Endometrium (tissue), 2 donors: ENCODE measurements at regions not wholly inside any gene's neighbourhood (a gene's known extent, or its start where the extent isn't known, plus 50 kb on each side); places are given as distances from the start of the nearest gene placed in this dataset.

ENCODE experiments used
- FAIRE-seq: peaks from 2 replicates; lab custom pipeline; 2012; peaks lifted over from hg19 to GRCh38; lab: Jason Lieb, UNC
- donor health status: control.
- donor health status: control.

DNA sequence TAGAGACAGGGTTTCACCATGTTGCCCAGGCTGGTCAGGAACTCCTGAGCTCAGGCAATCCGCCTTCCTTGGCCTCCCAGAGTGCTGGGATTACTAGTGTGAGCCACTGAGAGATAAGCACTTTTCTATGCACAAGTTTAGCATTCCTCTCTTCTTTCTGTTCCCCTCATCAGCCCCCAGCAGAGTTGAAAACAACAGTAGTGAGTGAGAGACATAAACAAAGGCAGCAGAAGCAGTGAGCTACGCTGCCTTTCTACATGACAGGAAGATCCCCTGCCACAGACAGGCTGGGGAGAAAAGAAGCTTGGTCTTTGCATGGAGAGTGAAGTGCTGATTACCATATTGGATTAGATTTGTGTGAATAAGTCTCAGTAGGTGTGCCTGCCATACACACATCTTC lies 392.0 kb upstream of the KIRREL3 start:
- no peak for FAIRE-seq

DNA sequence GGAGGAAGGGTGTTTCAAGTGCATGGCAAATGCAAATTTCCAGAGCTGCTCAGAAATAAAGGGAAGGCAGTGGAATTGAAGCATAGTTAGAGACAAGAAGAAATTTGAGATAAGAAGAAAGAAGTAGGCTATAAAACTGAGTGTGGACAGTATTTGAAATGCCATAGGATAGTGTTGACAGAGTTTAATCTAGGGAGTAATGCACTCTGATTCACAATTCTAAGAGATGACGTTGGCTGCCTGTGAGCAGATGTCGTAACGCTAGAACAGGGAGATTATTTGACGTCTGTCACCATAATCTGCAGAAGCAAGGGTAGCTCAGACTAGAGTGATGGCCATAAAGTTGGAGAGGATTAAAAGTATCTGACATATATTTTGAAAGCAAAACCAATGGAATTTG lies 389.9 kb upstream of the KIRREL3 start:
- no peak for FAIRE-seq

DNA sequence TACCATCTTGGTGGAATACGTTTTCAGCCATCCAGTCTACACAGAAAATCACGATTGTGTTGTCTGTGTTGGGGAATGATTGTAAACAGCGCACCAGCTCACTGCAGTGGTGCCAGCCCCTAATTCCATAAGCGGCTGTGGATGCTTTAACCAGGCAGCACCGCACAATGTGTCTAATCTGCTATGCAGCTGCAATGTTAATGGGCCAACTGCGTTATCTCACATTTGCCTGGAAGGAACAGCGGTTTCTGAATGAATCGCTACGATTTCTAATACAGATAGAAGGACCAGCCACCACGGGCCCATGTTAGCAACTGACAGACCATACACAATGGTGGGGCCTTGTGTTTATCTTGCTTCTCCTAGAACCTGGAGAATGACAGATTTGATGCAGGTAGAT lies 384.5 kb upstream of the KIRREL3 start:
- FAIRE-seq: no peak

DNA sequence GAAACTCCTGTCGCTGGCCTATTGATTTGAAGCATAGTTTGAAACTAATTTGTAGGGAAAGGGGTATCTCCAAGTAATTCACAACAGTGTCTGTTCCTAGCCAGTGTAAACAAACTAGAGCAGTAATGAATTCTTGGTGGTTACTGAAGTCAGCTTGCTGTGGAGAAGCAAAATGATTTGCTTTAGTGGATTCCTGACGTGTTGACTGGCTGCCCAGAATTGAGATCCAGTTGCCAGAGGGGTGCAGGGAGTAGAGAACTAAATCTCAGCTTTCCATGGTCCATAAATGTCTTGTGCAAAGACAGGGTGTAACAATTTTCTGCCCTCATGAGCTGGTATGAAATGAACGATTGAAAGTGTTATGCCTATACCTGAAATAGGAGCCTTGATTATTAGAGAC lies 382.5 kb upstream of the KIRREL3 start:
- no peak for FAIRE-seq

DNA sequence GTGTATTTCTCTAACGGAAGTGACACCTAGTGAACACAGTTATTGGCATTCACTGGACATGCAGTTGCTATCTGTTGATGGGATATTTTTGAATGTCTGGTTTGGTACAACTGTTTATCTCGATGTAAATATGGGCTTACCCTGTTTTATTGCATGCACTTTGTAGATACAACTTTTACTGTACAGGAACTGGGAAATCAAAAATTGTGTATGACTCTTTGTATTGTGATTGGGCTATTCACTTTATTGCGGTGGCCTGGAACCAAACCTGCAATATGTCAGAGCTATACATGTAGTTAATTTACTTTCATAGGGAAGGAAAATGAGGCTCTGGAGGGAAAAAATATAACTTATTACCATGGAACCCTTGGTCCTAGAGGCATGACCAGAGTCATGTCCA lies 380.7 kb upstream of the KIRREL3 start:
- FAIRE-seq: no peak

DNA sequence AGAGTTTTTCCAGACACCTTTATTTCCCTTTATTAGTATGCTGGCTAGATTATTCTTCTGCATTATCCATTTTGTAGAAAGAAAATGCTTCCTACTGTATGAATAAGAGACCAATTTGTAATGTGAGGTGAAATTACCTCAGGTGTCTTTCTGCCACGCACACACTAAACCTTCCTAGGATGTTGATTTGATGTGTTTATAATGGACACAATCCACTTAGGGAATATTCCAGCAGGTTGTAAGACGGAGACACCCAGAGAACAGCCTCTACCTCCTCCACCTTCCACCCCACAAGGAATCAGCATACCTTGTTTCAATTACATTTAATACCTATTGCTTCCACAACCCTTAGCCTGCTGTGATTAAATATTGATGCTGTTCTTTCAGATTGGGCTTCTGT lies 379.1 kb upstream of the KIRREL3 start:
- FAIRE-seq: no peak

DNA sequence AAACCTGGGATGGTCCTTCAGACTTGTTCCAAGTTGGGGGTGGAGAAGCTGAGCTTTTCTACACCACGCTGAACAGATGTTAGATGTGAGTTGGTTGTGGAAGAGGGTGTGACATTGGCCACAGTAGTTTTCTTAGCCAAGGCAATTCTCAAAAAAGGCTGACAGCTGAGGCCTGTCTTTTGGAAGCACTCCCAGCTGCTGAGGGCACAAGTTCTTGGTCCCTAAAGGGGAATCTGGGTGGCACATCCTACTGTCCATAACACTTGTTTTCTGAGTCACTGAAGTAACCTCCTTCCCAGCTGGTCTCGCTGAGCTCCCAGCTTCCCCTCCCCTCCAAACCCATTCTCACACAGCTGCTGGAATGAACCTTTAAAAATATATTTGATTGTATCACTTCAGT lies 375.7 kb upstream of the KIRREL3 start:
- no peak for FAIRE-seq

DNA sequence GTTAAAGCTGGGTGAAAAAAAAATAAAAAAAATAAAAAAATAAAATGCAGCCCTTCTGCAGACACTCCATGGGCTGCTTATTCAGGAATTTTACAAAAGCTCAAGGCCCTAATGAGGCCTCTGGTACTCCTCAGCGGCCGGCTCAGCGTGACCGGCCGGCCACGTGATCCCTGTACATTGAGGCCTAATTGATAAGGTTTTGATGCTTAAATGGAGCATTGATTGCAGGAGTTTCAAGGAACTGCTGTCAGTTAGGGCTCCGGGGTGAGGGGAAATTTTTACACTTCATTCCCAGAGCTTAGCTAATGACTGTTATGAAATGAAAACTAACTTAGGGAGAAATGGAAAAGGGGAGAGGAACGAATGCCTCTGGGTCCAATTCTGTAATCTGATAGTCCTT lies 368.8 kb upstream of the KIRREL3 start:
- no peak for FAIRE-seq

DNA sequence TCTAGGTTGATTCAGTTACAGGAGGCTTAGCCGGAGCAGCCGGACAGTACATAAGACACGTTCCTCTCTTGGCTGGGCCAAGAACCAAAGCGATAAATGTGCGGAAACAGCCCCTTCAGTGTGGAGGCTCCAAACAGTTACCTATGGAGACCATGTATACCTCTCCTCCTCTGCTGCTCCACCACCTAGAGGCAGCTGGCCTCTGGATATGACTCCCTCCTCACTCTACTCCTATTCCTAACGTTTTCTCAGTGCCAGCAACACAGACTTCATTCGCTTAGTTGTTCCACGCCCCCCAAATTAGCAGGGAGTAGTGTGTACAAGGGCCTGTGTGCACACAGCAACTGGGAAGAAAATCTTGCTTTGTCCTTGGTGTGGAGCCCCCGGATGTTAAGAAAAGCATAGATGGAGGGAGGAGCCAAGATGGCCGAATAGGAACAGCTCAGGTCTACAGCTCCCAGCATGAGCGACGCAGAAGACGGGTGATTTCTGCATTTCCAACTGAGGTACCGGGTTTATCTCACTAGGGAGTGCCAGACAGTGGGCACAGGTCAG lies 362.3 kb upstream of the KIRREL3 start:
- FAIRE-seq: no peak

DNA sequence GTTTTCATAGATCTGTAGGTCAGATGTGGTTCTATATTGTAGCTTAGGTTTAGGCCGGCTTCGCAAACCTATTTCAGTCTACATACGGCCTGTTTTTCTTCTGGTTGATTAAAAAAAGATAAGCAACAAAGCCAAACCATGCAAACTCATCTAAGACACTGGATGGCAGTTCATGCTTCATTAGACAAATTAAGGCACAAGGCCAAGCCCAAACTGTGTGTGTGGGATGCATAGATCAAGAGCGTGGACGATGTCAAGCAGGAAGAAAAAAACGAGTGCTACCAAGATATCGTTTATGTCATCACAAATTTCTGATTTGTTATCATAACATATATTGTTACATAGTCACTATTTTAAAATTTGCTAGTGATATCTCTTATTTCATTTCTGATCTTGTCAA lies 357.6 kb upstream of the KIRREL3 start:
- no peak for FAIRE-seq

DNA sequence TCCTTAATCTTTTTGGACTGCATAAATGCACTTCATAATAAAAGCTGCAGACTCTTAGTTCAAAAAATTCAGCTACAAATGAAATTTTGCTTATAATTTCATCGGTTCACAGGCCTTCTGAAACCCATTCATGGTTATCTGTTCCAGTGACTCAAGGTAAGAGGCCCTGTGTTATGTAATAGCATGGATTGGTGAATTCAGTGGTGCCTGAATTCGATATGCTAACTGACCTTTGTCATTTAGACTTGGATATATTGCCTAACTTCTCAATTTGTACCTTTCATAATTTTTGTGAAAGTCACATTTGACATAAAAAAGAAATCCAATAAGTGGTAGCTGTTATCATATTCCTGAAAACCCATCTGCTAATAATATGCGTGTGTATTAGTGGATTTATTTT lies 349.9 kb upstream of the KIRREL3 start:
- FAIRE-seq: no peak

DNA sequence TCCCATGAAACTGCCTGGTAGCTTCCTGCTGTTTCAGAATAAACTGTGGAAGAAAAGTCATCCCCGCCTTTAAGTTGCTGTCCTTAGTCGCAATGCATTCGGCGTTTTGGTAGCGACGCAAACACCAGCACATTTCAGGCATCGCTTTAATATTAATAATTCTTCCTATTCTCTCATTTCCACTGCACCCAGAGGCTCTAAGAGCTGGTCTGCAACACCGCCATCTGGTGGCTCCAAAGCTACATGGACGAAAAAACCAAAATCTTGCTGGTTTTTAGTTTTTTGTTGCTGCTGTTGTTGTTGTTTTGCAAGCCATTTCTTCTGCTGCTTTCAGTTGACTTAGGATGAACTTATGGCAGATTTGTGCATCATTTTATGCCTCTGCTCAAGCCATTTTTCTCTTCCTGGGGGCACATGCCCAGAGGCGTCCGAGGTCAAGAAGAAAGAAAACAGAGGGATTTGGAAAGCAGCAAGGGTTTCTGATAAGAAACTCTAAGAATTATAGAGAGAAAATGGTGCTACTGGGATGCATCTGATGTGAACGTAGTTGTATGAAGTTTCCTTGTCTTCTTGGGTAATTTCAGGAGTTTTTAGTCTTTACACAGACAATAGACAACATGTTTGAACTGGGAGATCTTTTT lies 345.4 kb upstream of the KIRREL3 start:
- FAIRE-seq: no peak

DNA sequence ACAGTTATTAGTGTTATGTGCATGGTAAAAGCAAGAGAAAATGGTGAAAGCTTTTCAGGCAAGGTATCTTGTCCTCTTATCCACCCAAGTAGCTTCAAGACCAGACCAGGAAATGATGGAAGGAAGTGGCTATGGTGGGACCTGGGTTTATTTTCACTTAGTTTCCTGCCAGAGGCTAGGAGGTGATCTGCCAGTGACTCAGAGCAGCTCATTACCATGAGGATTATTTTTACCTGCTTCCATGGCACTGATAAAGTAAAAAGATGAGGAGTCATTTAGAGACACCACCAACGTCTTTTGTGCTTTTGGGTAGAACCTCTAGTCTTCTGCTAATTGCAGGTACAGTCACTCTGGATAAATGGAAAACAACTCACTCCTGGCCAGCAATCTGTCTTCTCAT lies 339.9 kb upstream of the KIRREL3 start:
- no peak for FAIRE-seq

DNA sequence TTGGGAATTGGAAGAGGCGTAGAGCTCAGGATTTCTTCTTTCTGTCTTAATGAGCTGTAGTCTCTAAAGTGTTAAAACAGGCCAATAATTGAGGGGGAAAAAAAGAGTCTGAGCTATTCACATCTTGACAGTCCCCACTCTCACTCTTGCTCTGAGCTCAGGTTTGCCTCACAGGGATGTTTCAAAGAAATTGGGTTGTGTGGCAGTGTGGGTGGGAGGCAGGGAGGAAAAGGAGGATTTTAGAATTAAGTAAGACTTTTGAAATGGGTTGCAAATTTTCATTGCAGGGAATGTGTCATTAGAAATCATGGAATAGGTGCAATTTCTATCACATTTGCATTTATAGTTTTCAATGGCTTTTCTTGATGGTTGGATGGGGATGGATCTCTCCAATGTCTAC lies 338.8 kb upstream of the KIRREL3 start:
- no peak for FAIRE-seq

DNA sequence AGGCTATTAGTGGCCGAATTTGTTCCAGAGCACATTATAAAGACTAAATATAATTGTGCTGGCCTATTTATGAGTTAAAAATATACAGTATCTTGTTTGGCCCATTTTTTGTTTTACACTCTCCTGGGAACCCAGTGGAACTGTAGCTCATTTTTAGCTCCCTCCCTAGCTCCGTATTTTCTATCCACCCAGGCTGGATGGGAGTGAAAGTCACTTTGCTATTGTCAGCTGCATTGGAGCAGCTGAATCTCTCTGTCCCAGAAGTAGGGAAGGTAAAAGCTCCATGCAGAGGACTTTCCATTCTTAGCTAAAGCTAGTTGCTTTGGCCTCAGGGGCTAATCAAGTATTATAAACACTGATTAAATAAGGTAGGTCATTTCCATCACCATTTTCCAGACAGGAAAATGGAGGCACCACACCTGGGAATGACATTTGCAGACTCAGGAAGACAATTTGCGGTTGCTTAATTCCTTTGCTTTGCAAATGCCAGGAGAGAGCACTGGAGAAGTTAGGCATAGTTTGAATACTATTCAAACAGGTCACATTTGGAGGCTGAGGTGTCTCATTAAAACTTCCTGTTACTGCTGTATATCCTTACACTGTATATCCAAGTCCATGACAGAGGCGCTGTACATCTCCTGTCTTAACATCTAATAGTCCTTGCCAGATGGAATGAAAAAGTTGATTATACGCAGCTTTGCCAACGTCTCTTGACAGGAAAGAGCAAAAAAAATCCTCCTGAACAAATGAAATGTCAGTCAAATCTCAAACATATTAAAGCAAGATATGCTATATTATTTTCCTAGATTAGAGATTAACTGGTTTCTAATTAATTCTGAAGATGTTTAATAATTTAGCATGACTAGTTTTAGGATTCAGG lies 338.1 kb upstream of the KIRREL3 start:
- no peak for FAIRE-seq

DNA sequence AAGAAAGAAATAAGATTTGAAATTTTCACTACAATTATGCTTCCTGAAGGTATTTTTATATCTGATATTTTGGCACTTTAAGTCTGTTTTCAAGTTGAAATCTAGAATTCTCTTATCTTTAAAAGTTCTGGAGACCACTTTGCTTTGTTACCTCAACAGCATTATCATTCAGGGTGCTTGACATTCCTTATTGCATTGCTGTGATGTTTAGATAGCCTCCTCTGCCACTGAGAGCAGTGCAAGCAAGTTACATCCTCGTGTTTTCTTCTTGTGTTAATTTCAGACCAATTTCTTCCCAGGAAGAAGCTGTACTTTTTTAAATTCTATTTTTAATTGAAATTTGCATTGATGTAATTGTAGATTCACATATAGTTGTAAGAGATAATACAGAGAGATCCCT lies 333.9 kb upstream of the KIRREL3 start:
- FAIRE-seq: no peak

DNA sequence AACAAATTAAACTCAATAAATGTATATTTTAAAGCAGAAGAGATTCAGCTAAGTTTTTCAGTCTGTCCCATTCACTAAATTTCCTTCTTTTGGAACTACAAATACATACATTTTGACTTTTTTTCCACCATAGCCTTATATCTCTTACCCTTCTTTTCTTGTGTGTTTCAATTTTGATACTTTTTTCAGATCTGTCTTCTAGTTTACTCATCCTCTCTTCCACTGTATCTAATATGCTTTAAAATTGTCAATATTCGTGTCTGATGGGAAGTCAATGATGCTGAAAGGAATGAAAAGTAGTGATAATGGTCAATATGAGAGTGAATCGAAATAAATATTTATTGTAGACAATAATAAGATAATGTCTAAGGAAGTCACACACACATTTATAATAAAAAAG lies 332.3 kb upstream of the KIRREL3 start:
- no peak for FAIRE-seq

DNA sequence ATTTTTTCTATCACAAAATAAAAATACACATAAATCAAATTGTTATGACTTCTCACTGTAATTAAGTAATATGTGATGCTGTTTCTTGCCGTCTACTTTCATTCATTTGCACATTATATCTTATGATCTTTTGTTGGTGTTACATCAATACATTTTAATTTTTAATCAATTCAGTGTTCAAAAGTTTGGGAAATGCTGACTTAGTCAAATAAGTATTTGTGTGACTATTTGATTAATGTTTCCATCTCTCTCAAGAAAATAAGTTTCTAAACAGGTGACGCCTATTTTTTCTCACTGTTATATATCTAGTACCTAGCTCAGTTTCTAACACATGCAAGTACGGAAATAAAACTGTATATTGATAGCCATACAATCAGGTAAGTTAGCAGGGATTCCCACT lies 329.5 kb upstream of the KIRREL3 start:
- FAIRE-seq: no peak

DNA sequence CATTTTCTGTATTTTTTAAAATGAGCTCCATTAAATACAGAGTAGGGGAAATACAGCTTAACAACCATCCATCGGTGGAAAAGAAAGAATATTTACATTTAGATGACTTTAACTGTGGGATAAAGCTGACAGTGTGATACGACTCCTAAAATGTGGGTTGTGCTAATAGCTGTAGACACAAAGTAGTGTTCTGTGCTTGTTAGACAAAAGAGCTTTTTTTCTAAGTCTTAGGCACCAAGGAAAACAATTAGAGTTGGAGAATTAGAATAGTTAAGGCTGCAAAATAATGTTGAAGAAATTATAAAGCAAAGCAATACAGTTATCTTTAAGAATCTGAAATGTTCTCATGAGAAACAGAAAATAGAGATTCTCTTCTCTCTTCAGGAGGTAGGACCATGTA lies 307.7 kb upstream of the KIRREL3 start:
- FAIRE-seq: no peak

DNA sequence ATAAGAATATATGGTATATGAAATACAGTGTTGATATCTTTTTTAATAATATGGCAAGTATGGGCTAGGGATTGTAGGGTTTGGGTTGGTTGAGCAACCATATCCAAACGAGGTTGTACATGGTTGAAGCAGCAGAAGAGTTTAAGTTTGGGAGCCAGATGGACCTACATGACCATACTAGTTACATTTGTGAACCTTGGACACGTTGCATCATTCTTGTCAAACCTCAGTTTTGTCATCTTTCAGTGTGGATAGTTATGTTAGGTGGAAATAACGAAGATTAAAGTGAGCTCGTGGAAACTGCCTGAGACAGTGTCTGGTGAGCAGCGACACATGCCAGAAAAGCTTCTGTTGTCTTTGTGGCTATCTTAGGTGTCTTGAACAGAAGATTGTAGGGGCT lies 307.1 kb upstream of the KIRREL3 start:
- no peak for FAIRE-seq

DNA sequence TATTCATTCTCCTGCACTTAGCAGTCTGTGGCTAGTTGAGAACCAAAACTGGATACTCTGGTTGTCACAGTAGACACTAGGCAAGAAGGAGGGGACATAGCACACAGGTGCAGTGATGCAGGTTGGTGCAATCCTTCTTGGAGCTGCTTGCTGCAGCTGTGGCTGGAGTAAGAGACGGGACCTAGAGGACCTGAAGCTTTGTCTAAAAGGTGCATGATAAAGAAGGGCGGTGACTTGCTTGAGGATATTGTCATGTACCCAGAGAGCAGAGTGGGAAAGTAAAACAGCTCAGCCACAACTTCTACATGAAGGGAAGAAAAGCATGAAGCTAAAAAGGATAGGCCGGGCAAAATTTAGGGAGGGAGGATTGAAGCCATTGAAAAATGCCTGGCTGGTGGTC lies 304.1 kb upstream of the KIRREL3 start:
- no peak for FAIRE-seq

DNA sequence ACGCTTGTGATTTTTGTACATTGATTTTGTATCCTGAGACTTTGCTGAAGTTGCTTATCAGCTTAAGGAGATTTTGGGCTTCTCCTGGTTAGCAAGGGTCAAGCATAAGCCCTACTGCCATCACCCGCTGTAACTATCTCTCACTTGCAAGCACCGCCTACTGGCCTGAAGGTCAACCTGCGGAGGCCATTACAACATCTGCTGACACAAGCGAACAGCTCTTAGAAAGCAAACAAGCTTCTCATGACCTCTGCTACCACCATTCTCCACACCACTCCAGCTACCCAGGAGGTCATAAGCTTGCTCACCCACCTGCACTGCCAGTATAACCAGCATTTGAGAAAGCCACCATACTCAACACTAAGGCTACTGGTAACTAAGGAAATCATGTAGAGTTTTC lies 288.4 kb upstream of the KIRREL3 start:
- no peak for FAIRE-seq

DNA sequence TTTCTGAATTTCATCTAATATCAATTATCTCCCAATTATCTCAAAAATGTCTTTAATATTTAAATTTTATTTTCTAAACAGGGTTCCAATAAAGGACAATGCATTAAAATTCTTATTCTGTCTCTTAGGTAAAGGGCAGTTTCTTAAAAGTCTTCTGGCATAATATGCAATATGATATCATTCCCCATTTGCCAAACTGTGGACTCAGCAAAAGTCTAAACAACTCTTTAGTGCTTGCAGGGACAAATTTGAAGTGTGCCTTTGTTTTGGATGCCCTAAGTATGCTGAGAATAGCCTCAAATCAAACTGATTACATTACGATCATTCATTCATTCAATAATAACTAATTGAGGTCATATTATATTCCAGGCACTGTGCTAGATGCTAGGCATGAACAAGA lies 281.0 kb upstream of the KIRREL3 start:
- no peak for FAIRE-seq

DNA sequence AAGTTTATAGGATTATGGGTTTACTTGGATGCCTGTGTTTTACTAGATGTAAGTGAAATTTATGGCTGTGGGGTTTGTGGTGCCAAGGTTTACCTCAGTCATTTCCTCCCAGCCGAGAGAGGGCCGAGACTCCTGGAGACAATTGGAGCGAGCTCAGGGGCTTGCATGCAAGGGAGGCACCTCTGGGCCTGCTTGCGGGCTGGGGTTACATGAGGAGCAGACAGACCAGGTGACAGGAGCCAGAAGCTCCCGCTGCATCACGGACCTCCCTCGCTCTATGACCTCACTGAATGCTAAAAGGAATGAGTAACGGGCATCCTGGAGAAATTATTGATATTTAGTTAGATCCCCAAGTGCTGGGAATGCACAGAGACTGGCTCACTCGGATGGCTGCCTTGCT lies 275.2 kb upstream of the KIRREL3 start:
- FAIRE-seq: no peak
